Stimulated activated CD4-positive, alpha-beta T cell treated with anti-CD3 and anti-CD28 coated beads, Interleukin-15, amount 100 ng/mL, for 24 hours (primary cell): ENCODE measurements at regions not wholly inside any gene's neighbourhood (a gene's known extent, or its start where the extent isn't known, plus 50 kb on each side); places are given as distances from the start of the nearest gene placed in this dataset.
A peak's percentile ranks its signal among the peaks of the same experiment; 100 is the strongest.

ENCODE experiments used
- DNase-seq: peaks from one replicate; pipeline ENCODE4 v3.0.0-alpha.2; 2020

GRCh38 chr14:100659345-100660001 is 67.2 kb upstream of the DLK1 start:
- no peak for DNase-seq

GRCh38 chr14:100660498-100660881 is 66.2 kb upstream of the DLK1 start:
- DNase-seq: no peak

- no peak for DNase-seq
Measured at GRCh38 chr14:100660882-100661635, 65.6 kb upstream of the DLK1 start.

GRCh38 chr14:100662879-100663760 is 63.6 kb upstream of the DLK1 start:
- DNase-seq: peak; percentile 76

- no peak for DNase-seq
Measured at GRCh38 chr14:100663761-100664052, 63.0 kb upstream of the DLK1 start.

GRCh38 chr14:100664231-100664630 is 62.5 kb upstream of the DLK1 start:
- no peak for DNase-seq

GRCh38 chr14:100664841-100665510 is 61.7 kb upstream of the DLK1 start:
- no peak for DNase-seq

- DNase-seq: no peak
Measured at GRCh38 chr14:100665511-100666032, 61.1 kb upstream of the DLK1 start.

- no peak for DNase-seq
Measured at GRCh38 chr14:100666403-100666802, 60.3 kb upstream of the DLK1 start.

- no peak for DNase-seq
Measured at GRCh38 chr14:100666851-100667250, 59.8 kb upstream of the DLK1 start.

- DNase-seq: no peak
Measured at GRCh38 chr14:100667656-100668055, 59.0 kb upstream of the DLK1 start.

GRCh38 chr14:100668352-100668751 is 58.3 kb upstream of the DLK1 start:
- no peak for DNase-seq

- no peak for DNase-seq
Measured at GRCh38 chr14:100669011-100669412, 57.7 kb upstream of the DLK1 start.

GRCh38 chr14:100669468-100669867 is 57.2 kb upstream of the DLK1 start:
- DNase-seq: no peak

- DNase-seq: no peak
Measured at GRCh38 chr14:100670017-100670752, 56.5 kb upstream of the DLK1 start.

- no peak for DNase-seq
Measured at GRCh38 chr14:100670753-100671049, 56.0 kb upstream of the DLK1 start.

GRCh38 chr14:100671386-100671901 is 55.2 kb upstream of the DLK1 start:
- no peak for DNase-seq

- DNase-seq: no peak
Measured at GRCh38 chr14:100671906-100672305, 54.8 kb upstream of the DLK1 start.

GRCh38 chr14:100673085-100673806 is 53.4 kb upstream of the DLK1 start:
- DNase-seq: no peak

- DNase-seq: no peak
Measured at GRCh38 chr14:100673807-100674154, 52.9 kb upstream of the DLK1 start.

GRCh38 chr14:100674428-100674827 is 52.3 kb upstream of the DLK1 start:
- DNase-seq: no peak
